ENCODE measurements at regions not wholly inside any gene's neighbourhood (a gene's known extent, or its start where the extent isn't known, plus 50 kb on each side); places are given as distances from the start of the nearest gene placed in this dataset.
"Not testable (repeated sequence)": the region's sequence is repeated elsewhere in the genome, so short reads cannot be mapped to it uniquely, and the experiment has no call there.

- H3K4me1 ChIP-seq (ENCODE audit: insufficient read depth, low read length) = peaks cover 3% of the 10 kb centered on the region; the same call in 1 of the 2 replicates
- no peak overlapping the region for H3K9ac ChIP-seq (ENCODE audit: low read depth, low read length)
- H3K4me3 ChIP-seq (ENCODE audit: low read length) = peak overlapping the region; percentile 61; the same call in 1 of the 2 replicates
- H3K27ac ChIP-seq (ENCODE audit: low read length) = no peak overlapping the region
- H3K36me3 ChIP-seq (ENCODE audit: insufficient read depth, low read depth, low read length) = no peaks in the 10 kb centered on the region
- H3K27me3 ChIP-seq (ENCODE audit: insufficient read depth, low read length) = peaks cover 71% of the 10 kb centered on the region
- H3K9me3 ChIP-seq (ENCODE audit: insufficient read depth, low read depth, low read length) = peaks cover 3% of the 10 kb centered on the region; the same call in 1 of the 2 replicates
Measured at GRCh38 chr22:49671331-49672013, 156.2 kb downstream of the BRD1 start.

- peak overlapping the region; percentile 61 for H3K4me3 ChIP-seq (ENCODE audit: low read length)
- peaks cover 65% of the 10 kb centered on the region for H3K27me3 ChIP-seq (ENCODE audit: insufficient read depth, low read length)
- H3K27ac ChIP-seq (ENCODE audit: low read length) = no peak overlapping the region
- no peak overlapping the region for H3K9ac ChIP-seq (ENCODE audit: low read depth, low read length)
- H3K4me1 ChIP-seq (ENCODE audit: insufficient read depth, low read length) = peaks cover 3% of the 10 kb centered on the region; the same call in 1 of the 2 replicates
- H3K36me3 ChIP-seq (ENCODE audit: insufficient read depth, low read depth, low read length) = no peaks in the 10 kb centered on the region
- peaks cover 3% of the 10 kb centered on the region; the same call in 1 of the 2 replicates for H3K9me3 ChIP-seq (ENCODE audit: insufficient read depth, low read depth, low read length)
Measured at GRCh38 chr22:49670456-49671330, 157.0 kb downstream of the BRD1 start.

GRCh38 chr22:49669969-49670455 is 157.7 kb downstream of the BRD1 start:
- H3K36me3 ChIP-seq (ENCODE audit: insufficient read depth, low read depth, low read length); H3K4me1 ChIP-seq (ENCODE audit: insufficient read depth, low read length); H3K9me3 ChIP-seq (ENCODE audit: insufficient read depth, low read depth, low read length); H3K9ac ChIP-seq (ENCODE audit: low read depth, low read length); H3K27ac ChIP-seq (ENCODE audit: low read length): not testable (repeated sequence)
- peaks cover 65% of the 10 kb centered on the region for H3K27me3 ChIP-seq (ENCODE audit: insufficient read depth, low read length)
- H3K4me3 ChIP-seq (ENCODE audit: low read length) = peak overlapping the region; percentile 61; the same call in 1 of the 2 replicates

GRCh38 chr22:49669427-49669968 is 158.2 kb downstream of the BRD1 start:
- not testable (repeated sequence) for H3K27ac ChIP-seq (ENCODE audit: low read length); H3K4me1 ChIP-seq (ENCODE audit: insufficient read depth, low read length); H3K4me3 ChIP-seq (ENCODE audit: low read length); H3K36me3 ChIP-seq (ENCODE audit: insufficient read depth, low read depth, low read length); H3K9ac ChIP-seq (ENCODE audit: low read depth, low read length); H3K9me3 ChIP-seq (ENCODE audit: insufficient read depth, low read depth, low read length)
- H3K27me3 ChIP-seq (ENCODE audit: insufficient read depth, low read length) = peaks cover 60% of the 10 kb centered on the region

- H3K4me1 ChIP-seq (ENCODE audit: insufficient read depth, low read length) = peaks cover 3% of the 10 kb centered on the region; the same call in 1 of the 2 replicates
- H3K36me3 ChIP-seq (ENCODE audit: insufficient read depth, low read depth, low read length) = no peaks in the 10 kb centered on the region
Measured at GRCh38 chr22:49668402-49668801, 159.3 kb downstream of the BRD1 start.

GRCh38 chr22:49667236-49667635 is 160.4 kb downstream of the BRD1 start:
- Histone ChIP-seq H3K9ac (ENCODE audit: low read depth, low read length) (no peak overlapping the region), H3K4me1 (ENCODE audit: insufficient read depth, low read length) (peaks cover 3% of the 10 kb centered on the region; the same call in 1 of the 2 replicates), H3K27me3 (ENCODE audit: insufficient read depth, low read length) (peaks cover 41% of the 10 kb centered on the region), H3K9me3 (ENCODE audit: insufficient read depth, low read depth, low read length) (peaks cover 3% of the 10 kb centered on the region; the same call in 1 of the 2 replicates), H3K36me3 (ENCODE audit: insufficient read depth, low read depth, low read length) (no peaks in the 10 kb centered on the region), H3K4me3 (ENCODE audit: low read length) (no peak overlapping the region), H3K27ac (ENCODE audit: low read length) (no peak overlapping the region)

More at GRCh38 chr22:49668402-49668801, 159.3 kb downstream of the BRD1 start:
- H3K9me3 ChIP-seq (ENCODE audit: insufficient read depth, low read depth, low read length) = peaks cover 3% of the 10 kb centered on the region; the same call in 1 of the 2 replicates
- H3K27me3 ChIP-seq (ENCODE audit: insufficient read depth, low read length) = peaks cover 50% of the 10 kb centered on the region
- no peak overlapping the region for H3K4me3 ChIP-seq (ENCODE audit: low read length)
- H3K27ac ChIP-seq (ENCODE audit: low read length) = no peak overlapping the region
- no peak overlapping the region for H3K9ac ChIP-seq (ENCODE audit: low read depth, low read length)

- no peak overlapping the region for H3K4me3 ChIP-seq (ENCODE audit: low read length)
- peaks cover 32% of the 10 kb centered on the region for H3K27me3 ChIP-seq (ENCODE audit: insufficient read depth, low read length)
- H3K4me1 ChIP-seq (ENCODE audit: insufficient read depth, low read length) = peaks cover 2% of the 10 kb centered on the region; the same call in 1 of the 2 replicates
- H3K36me3 ChIP-seq (ENCODE audit: insufficient read depth, low read depth, low read length) = no peaks in the 10 kb centered on the region
- H3K27ac ChIP-seq (ENCODE audit: low read length) = no peak overlapping the region
- H3K9me3 ChIP-seq (ENCODE audit: insufficient read depth, low read depth, low read length) = peaks cover 3% of the 10 kb centered on the region; the same call in 1 of the 2 replicates
- H3K9ac ChIP-seq (ENCODE audit: low read depth, low read length) = no peak overlapping the region
Measured at GRCh38 chr22:49666146-49666809, 161.4 kb downstream of the BRD1 start.

GRCh38 chr22:49664891-49665290 is 162.8 kb downstream of the BRD1 start:
- peaks cover 3% of the 10 kb centered on the region; the same call in 1 of the 2 replicates for H3K9me3 ChIP-seq (ENCODE audit: insufficient read depth, low read depth, low read length)
- H3K27me3 ChIP-seq (ENCODE audit: insufficient read depth, low read length) = peaks cover 18% of the 10 kb centered on the region
- no peak overlapping the region for H3K9ac ChIP-seq (ENCODE audit: low read depth, low read length)
- no peaks in the 10 kb centered on the region for H3K36me3 ChIP-seq (ENCODE audit: insufficient read depth, low read depth, low read length)
- H3K27ac ChIP-seq (ENCODE audit: low read length) = no peak overlapping the region
- H3K4me1 ChIP-seq (ENCODE audit: insufficient read depth, low read length) = no peaks in the 10 kb centered on the region
- H3K4me3 ChIP-seq (ENCODE audit: low read length) = no peak overlapping the region

GRCh38 chr22:49664371-49664881 is 163.2 kb downstream of the BRD1 start:
- peaks cover 13% of the 10 kb centered on the region for H3K27me3 ChIP-seq (ENCODE audit: insufficient read depth, low read length)
- H3K27ac ChIP-seq (ENCODE audit: low read length) = no peak overlapping the region
- no peak overlapping the region for H3K9ac ChIP-seq (ENCODE audit: low read depth, low read length)
- H3K4me3 ChIP-seq (ENCODE audit: low read length) = no peak overlapping the region
- no peaks in the 10 kb centered on the region for H3K4me1 ChIP-seq (ENCODE audit: insufficient read depth, low read length)
- no peaks in the 10 kb centered on the region for H3K36me3 ChIP-seq (ENCODE audit: insufficient read depth, low read depth, low read length)
- H3K9me3 ChIP-seq (ENCODE audit: insufficient read depth, low read depth, low read length) = peaks cover 2% of the 10 kb centered on the region; the same call in 1 of the 2 replicates

GRCh38 chr22:49663823-49664222 is 163.8 kb downstream of the BRD1 start:
- Histone ChIP-seq H3K9ac (ENCODE audit: low read depth, low read length) (no peak overlapping the region), H3K36me3 (ENCODE audit: insufficient read depth, low read depth, low read length) (no peaks in the 10 kb centered on the region), H3K27ac (ENCODE audit: low read length) (no peak overlapping the region), H3K4me1 (ENCODE audit: insufficient read depth, low read length) (no peaks in the 10 kb centered on the region; the same call in 1 of the 2 replicates), H3K27me3 (ENCODE audit: insufficient read depth, low read length) (peaks cover 7% of the 10 kb centered on the region), H3K9me3 (ENCODE audit: insufficient read depth, low read depth, low read length) (no peaks in the 10 kb centered on the region), H3K4me3 (ENCODE audit: low read length) (no peak overlapping the region)

- H3K27ac ChIP-seq (ENCODE audit: low read length) = no peak overlapping the region
- H3K27me3 ChIP-seq (ENCODE audit: insufficient read depth, low read length) = 0 out of 2 replicates have a peak, but pooled peaks cover 2% of the 10 kb centered on the region
- H3K4me1 ChIP-seq (ENCODE audit: insufficient read depth, low read length) = no peaks in the 10 kb centered on the region; the same call in 1 of the 2 replicates
- H3K36me3 ChIP-seq (ENCODE audit: insufficient read depth, low read depth, low read length) = no peaks in the 10 kb centered on the region
- H3K9me3 ChIP-seq (ENCODE audit: insufficient read depth, low read depth, low read length) = no peaks in the 10 kb centered on the region
- H3K9ac ChIP-seq (ENCODE audit: low read depth, low read length) = no peak overlapping the region
- H3K4me3 ChIP-seq (ENCODE audit: low read length) = no peak overlapping the region
Measured at GRCh38 chr22:49663311-49663711, 164.4 kb downstream of the BRD1 start.

Data from iPS-20b (cell line).